Fibroblast of skin of scalp (primary cell): ENCODE measurements at regions not wholly inside any gene's neighbourhood (a gene's known extent, or its start where the extent isn't known, plus 50 kb on each side); places are given as distances from the start of the nearest gene placed in this dataset.
"Not testable (repeated sequence)": the region's sequence is repeated elsewhere in the genome, so short reads cannot be mapped to it uniquely, and the experiment has no call there.

ENCODE experiments used
- DNase-seq: peaks from one replicate; pipeline ENCODE4 v3.0.0-alpha.2; 2013

- peak; percentile 38 for DNase-seq
Observed at GRCh38 chr5:83802686-83803085, 82.0 kb upstream of the HAPLN1 start.

- DNase-seq: no peak
Observed at GRCh38 chr5:83800201-83800600, 79.5 kb upstream of the HAPLN1 start.

- not testable (repeated sequence) for DNase-seq
Observed at GRCh38 chr5:83799020-83799419, 78.4 kb upstream of the HAPLN1 start.

- no peak for DNase-seq
Observed at GRCh38 chr5:83789371-83789770, 68.7 kb upstream of the HAPLN1 start.

GRCh38 chr5:83787631-83788030, 67.0 kb upstream of the HAPLN1 start:
- DNase-seq: peak; percentile 41

- DNase-seq: no peak
Observed at GRCh38 chr5:83785176-83785668, 64.6 kb upstream of the HAPLN1 start.

- no peak for DNase-seq
Observed at GRCh38 chr5:83780699-83781350, 60.2 kb upstream of the HAPLN1 start.

GRCh38 chr5:83777856-83778255, 57.2 kb upstream of the HAPLN1 start:
- DNase-seq: no peak

- no peak for DNase-seq
Observed at GRCh38 chr5:83776437-83777031, 55.9 kb upstream of the HAPLN1 start.
